ENCODE measurements at regions not wholly inside any gene's neighbourhood (a gene's known extent, or its start where the extent isn't known, plus 50 kb on each side); places are given as distances from the start of the nearest gene placed in this dataset.

GRCh38 chr3:139751789-139752188 lies 74.0 kb upstream of the NMNAT3 start:
- H3K9ac ChIP-seq (ENCODE audit: insufficient read length, low read depth) = no peak overlapping the region
- H3K36me3 ChIP-seq (ENCODE audit: insufficient read depth, insufficient read length, low read length) = no peaks in the 10 kb centered on the region
- peaks cover 18% of the 10 kb centered on the region for H3K9me3 ChIP-seq (ENCODE audit: insufficient read depth, low read length)
- no peak for DNase-seq (ENCODE audit: low read depth, low spot score)
- no peaks in the 10 kb centered on the region for H3K4me1 ChIP-seq (ENCODE audit: insufficient read depth, insufficient read length)
- H3K27me3 ChIP-seq (ENCODE audit: insufficient read depth, insufficient read length) = no peaks in the 10 kb centered on the region
- no peak overlapping the region for H3K4me3 ChIP-seq (ENCODE audit: insufficient read length, low read depth)
- no peak for TF ChIP-seq YY1 (IDR thresholded peaks at IDR 0.05; ENCODE audit: insufficient read depth, insufficient read length)
- TF ChIP-seq ZNF274 (IDR thresholded peaks at IDR 0.05; ENCODE audit: low read depth, low read length) = no peak
- TF ChIP-seq SUZ12 (IDR thresholded peaks at IDR 0.05; ENCODE audit: extremely low read depth, insufficient read depth, insufficient read length) = no peak

- Histone ChIP-seq H3K4me1 (ENCODE audit: insufficient read depth, insufficient read length) (peaks cover 4% of the 10 kb centered on the region), H3K27me3 (ENCODE audit: insufficient read depth, insufficient read length) (no peaks in the 10 kb centered on the region), H3K4me3 (ENCODE audit: insufficient read length, low read depth) (no peak overlapping the region), H3K9me3 (ENCODE audit: insufficient read depth, low read length) (peaks cover 18% of the 10 kb centered on the region), H3K36me3 (ENCODE audit: insufficient read depth, insufficient read length, low read length) (no peaks in the 10 kb centered on the region), H3K9ac (ENCODE audit: insufficient read length, low read depth) (no peak overlapping the region)
- peak; percentile 33 for DNase-seq (ENCODE audit: low read depth, low spot score)
- TF ChIP-seq SUZ12 (IDR thresholded peaks at IDR 0.05; ENCODE audit: extremely low read depth, insufficient read depth, insufficient read length) (no peak), ZNF274 (IDR thresholded peaks at IDR 0.05; ENCODE audit: low read depth, low read length) (no peak), YY1 (IDR thresholded peaks at IDR 0.05; ENCODE audit: insufficient read depth, insufficient read length) (no peak)
Measured at GRCh38 chr3:139746481-139746880, 68.7 kb upstream of the NMNAT3 start.

GRCh38 chr3:139745831-139746230 lies 68.1 kb upstream of the NMNAT3 start:
- no peak overlapping the region for H3K9ac ChIP-seq (ENCODE audit: insufficient read length, low read depth)
- DNase-seq (ENCODE audit: low read depth, low spot score) = no peak
- H3K36me3 ChIP-seq (ENCODE audit: insufficient read depth, insufficient read length, low read length) = no peaks in the 10 kb centered on the region
- TF ChIP-seq YY1 (IDR thresholded peaks at IDR 0.05; ENCODE audit: insufficient read depth, insufficient read length) (no peak), SUZ12 (IDR thresholded peaks at IDR 0.05; ENCODE audit: extremely low read depth, insufficient read depth, insufficient read length) (no peak), ZNF274 (IDR thresholded peaks at IDR 0.05; ENCODE audit: low read depth, low read length) (no peak)
- H3K4me1 ChIP-seq (ENCODE audit: insufficient read depth, insufficient read length) = peaks cover 4% of the 10 kb centered on the region
- no peaks in the 10 kb centered on the region for H3K27me3 ChIP-seq (ENCODE audit: insufficient read depth, insufficient read length)
- peaks cover 18% of the 10 kb centered on the region for H3K9me3 ChIP-seq (ENCODE audit: insufficient read depth, low read length)
- H3K4me3 ChIP-seq (ENCODE audit: insufficient read length, low read depth) = no peak overlapping the region

GRCh38 chr3:139738697-139739096 lies 60.9 kb upstream of the NMNAT3 start:
- no peak for TF ChIP-seq YY1 (IDR thresholded peaks at IDR 0.05; ENCODE audit: insufficient read depth, insufficient read length)
- Histone ChIP-seq H3K27me3 (ENCODE audit: insufficient read depth, insufficient read length) (no peaks in the 10 kb centered on the region), H3K4me1 (ENCODE audit: insufficient read depth, insufficient read length) (no peaks in the 10 kb centered on the region), H3K4me3 (ENCODE audit: insufficient read length, low read depth) (no peak overlapping the region), H3K9ac (ENCODE audit: insufficient read length, low read depth) (no peak overlapping the region), H3K36me3 (ENCODE audit: insufficient read depth, insufficient read length, low read length) (no peaks in the 10 kb centered on the region), H3K9me3 (ENCODE audit: insufficient read depth, low read length) (no peaks in the 10 kb centered on the region)
- no peak for DNase-seq (ENCODE audit: low read depth, low spot score)

GRCh38 chr3:139737682-139738361 lies 60.0 kb upstream of the NMNAT3 start:
- Histone ChIP-seq H3K4me1 (ENCODE audit: insufficient read depth, insufficient read length) (no peaks in the 10 kb centered on the region), H3K27me3 (ENCODE audit: insufficient read depth, insufficient read length) (no peaks in the 10 kb centered on the region), H3K9ac (ENCODE audit: insufficient read length, low read depth) (no peak overlapping the region), H3K9me3 (ENCODE audit: insufficient read depth, low read length) (no peaks in the 10 kb centered on the region), H3K4me3 (ENCODE audit: insufficient read length, low read depth) (no peak overlapping the region), H3K36me3 (ENCODE audit: insufficient read depth, insufficient read length, low read length) (no peaks in the 10 kb centered on the region)
- TF ChIP-seq ZNF274 (IDR thresholded peaks at IDR 0.05; ENCODE audit: low read depth, low read length) (no peak), SUZ12 (IDR thresholded peaks at IDR 0.05; ENCODE audit: extremely low read depth, insufficient read depth, insufficient read length) (no peak), YY1 (IDR thresholded peaks at IDR 0.05; ENCODE audit: insufficient read depth, insufficient read length) (no peak)
- DNase-seq (ENCODE audit: low read depth, low spot score) = no peak

- Histone ChIP-seq H3K9me3 (ENCODE audit: insufficient read depth, low read length) (no peaks in the 10 kb centered on the region), H3K4me3 (ENCODE audit: insufficient read length, low read depth) (no peak overlapping the region), H3K36me3 (ENCODE audit: insufficient read depth, insufficient read length, low read length) (no peaks in the 10 kb centered on the region), H3K27me3 (ENCODE audit: insufficient read depth, insufficient read length) (no peaks in the 10 kb centered on the region), H3K4me1 (ENCODE audit: insufficient read depth, insufficient read length) (no peaks in the 10 kb centered on the region), H3K9ac (ENCODE audit: insufficient read length, low read depth) (no peak overlapping the region)
- DNase-seq (ENCODE audit: low read depth, low spot score) = no peak
- no peak for TF ChIP-seq ZNF274 (IDR thresholded peaks at IDR 0.05; ENCODE audit: low read depth, low read length)
- TF ChIP-seq YY1 (IDR thresholded peaks at IDR 0.05; ENCODE audit: insufficient read depth, insufficient read length) = no peak
- TF ChIP-seq SUZ12 (IDR thresholded peaks at IDR 0.05; ENCODE audit: extremely low read depth, insufficient read depth, insufficient read length) = no peak
Measured at GRCh38 chr3:139735191-139735590, 57.4 kb upstream of the NMNAT3 start.

- H3K9ac ChIP-seq (ENCODE audit: insufficient read length, low read depth) = no peak overlapping the region
- no peaks in the 10 kb centered on the region for H3K9me3 ChIP-seq (ENCODE audit: insufficient read depth, low read length)
- H3K27me3 ChIP-seq (ENCODE audit: insufficient read depth, insufficient read length) = no peaks in the 10 kb centered on the region
- TF ChIP-seq YY1 (IDR thresholded peaks at IDR 0.05; ENCODE audit: insufficient read depth, insufficient read length) = no peak
- no peak for TF ChIP-seq SUZ12 (IDR thresholded peaks at IDR 0.05; ENCODE audit: extremely low read depth, insufficient read depth, insufficient read length)
- TF ChIP-seq ZNF274 (IDR thresholded peaks at IDR 0.05; ENCODE audit: low read depth, low read length) = no peak
- DNase-seq (ENCODE audit: low read depth, low spot score) = no peak
- H3K36me3 ChIP-seq (ENCODE audit: insufficient read depth, insufficient read length, low read length) = no peaks in the 10 kb centered on the region
- no peaks in the 10 kb centered on the region for H3K4me1 ChIP-seq (ENCODE audit: insufficient read depth, insufficient read length)
- no peak overlapping the region for H3K4me3 ChIP-seq (ENCODE audit: insufficient read length, low read depth)
Measured at GRCh38 chr3:139732729-139733128, 55.0 kb upstream of the NMNAT3 start.

Data from NT2/D1 (cell line).